ENCODE measurements at regions not wholly inside any gene's neighbourhood (a gene's known extent, or its start where the extent isn't known, plus 50 kb on each side); places are given as distances from the start of the nearest gene placed in this dataset.

DNA sequence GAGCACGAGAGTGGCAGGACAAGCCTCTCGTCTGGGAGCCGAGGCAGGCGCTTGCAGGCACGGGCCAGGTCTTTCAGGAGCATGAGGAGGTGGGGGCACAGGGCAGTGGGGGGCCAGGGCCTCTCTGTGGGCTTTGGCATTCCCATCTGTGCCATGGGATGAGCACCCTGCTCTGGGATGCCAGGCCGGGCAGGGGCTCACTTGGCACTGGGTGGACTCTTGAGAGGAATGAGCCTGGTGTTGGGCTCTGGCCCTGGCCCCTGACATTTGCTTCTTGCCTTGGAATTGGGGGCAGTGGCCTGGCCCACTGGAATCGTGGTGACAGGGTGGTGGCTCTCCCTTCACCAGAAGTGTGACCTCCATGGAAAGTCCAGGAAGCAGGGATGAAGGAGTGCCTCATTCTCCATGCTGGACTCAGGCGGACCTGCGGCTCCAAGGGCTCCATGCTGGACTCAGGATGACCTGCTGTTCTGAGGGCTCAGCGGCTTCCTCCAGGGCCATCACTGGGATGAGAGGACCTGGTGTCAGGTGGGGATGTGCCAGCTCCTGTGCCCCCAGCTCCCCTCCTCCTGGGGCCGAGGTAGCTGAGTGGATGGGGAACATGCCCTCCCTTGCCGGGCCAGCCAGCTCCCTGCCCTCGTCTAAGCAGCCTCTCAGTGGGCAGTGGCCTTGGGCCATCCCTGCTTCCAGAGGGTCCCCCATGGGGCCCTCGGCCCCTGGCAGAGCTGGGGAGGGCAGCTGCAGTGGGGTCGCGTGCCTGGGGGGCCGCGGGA, 220.3 kb downstream of the KIF26A start (continued):
- TF ChIP-seq EHMT2 (IDR thresholded peaks at IDR 0.05; ENCODE audit: low read depth) (no peak), KDM1A (IDR thresholded peaks at IDR 0.05; ENCODE audit: low read depth) (no peak), FOXS1 (CRISPR knock-in tag; IDR thresholded peaks at IDR 0.05) (no peak)

GRCh38 chr14:104359301-104359968, 220.1 kb upstream of the C14orf180 start:
- no peak overlapping the region for H3K4me2 ChIP-seq
- TF ChIP-seq BCL3 (IDR thresholded peaks at IDR 0.05) = no peak
- no peak for TF ChIP-seq ZFP36 (IDR thresholded peaks at IDR 0.05; ENCODE audit: borderline replicate concordance, partially characterized antibody)
- TF ChIP-seq NR3C1 (IDR thresholded peaks at IDR 0.05) = no peak
- TF ChIP-seq TP53 (CRISPR knock-in tag; IDR thresholded peaks at IDR 0.05) = no peak
- TF ChIP-seq SMC3 (IDR thresholded peaks at IDR 0.05) = no peak
- TF ChIP-seq FOSB (CRISPR knock-in tag; IDR thresholded peaks at IDR 0.05) = no peak
- TF ChIP-seq ZNF302 (CRISPR knock-in tag; IDR thresholded peaks at IDR 0.05) = no peak
- DNase-seq (ENCODE audit: low read depth in 1 of 2, low spot score in 1 of 2) = no peak
- ChIA-PET POLR2A (no interaction called here), CTCF (interaction anchor here (1.2 to 1.4 kb wide), 2 partner anchors 15 to 17 kb away, joined by 3 to 4 read pairs; no protein-coding TSS in a partner anchor)
- FAIRE-seq = no peak
- ATAC-seq = no peak
- WGBS (ENCODE audit: missing lambda C conversion rate) = 13% methylated on average over 8 of the region's 14 CpGs
- H3K4me1 ChIP-seq = no peaks in the 10 kb centered on the region
- H3K27ac ChIP-seq = no peak overlapping the region
- no peak overlapping the region for H3K4me3 ChIP-seq
- no peaks in the 10 kb centered on the region for H3K9me3 ChIP-seq

GRCh38 chr14:104359969-104360442, 219.6 kb upstream of the C14orf180 start:
- CTCF ChIA-PET = interaction anchor here (1.2 to 1.4 kb wide), 2 partner anchors 15 to 18 kb away, joined by 3 to 4 read pairs; no protein-coding TSS in a partner anchor
- POLR2A ChIA-PET = no interaction called here
- FAIRE-seq (no peak), ATAC-seq (no peak; a peak in 1 of 6 replicates), DNase-seq (ENCODE audit: low read depth in 1 of 2, low spot score in 1 of 2) (no peak)
- no peak overlapping the region for H3K4me3 ChIP-seq
- H3K27ac ChIP-seq = no peak overlapping the region
- WGBS (ENCODE audit: missing lambda C conversion rate) = 10% methylated on average over 5 of the region's 7 CpGs
- TF ChIP-seq SMC3 (IDR thresholded peaks at IDR 0.05) = no peak
- no peak for TF ChIP-seq POLR2AphosphoS2 (conservative IDR thresholded peaks at IDR 0.05; ENCODE audit: low read length)
- TF ChIP-seq CBX2 (IDR thresholded peaks at IDR 0.05; ENCODE audit: borderline replicate concordance, low read depth) = no peak
- no peak for TF ChIP-seq NPAS2 (CRISPR knock-in tag; IDR thresholded peaks at IDR 0.05; ENCODE audit: borderline replicate concordance)
- no peak for TF ChIP-seq EHMT2 (IDR thresholded peaks at IDR 0.05; ENCODE audit: low read depth)
- no peak for TF ChIP-seq RAD21 (conservative IDR thresholded peaks at IDR 0.05 in 1 of 2, IDR thresholded peaks at IDR 0.05 in 1 of 2)
- TF ChIP-seq NR3C1 (IDR thresholded peaks at IDR 0.05) = no peak
- no peak for TF ChIP-seq KDM1A (IDR thresholded peaks at IDR 0.05; ENCODE audit: low read depth)
- no peak for TF ChIP-seq NFE2L2 (conservative IDR thresholded peaks at IDR 0.05; ENCODE audit: low read length)
- TF ChIP-seq HES2 (IDR thresholded peaks at IDR 0.05) = no peak
- no peak for TF ChIP-seq JUNB (IDR thresholded peaks at IDR 0.05)
- no peak for TF ChIP-seq TFCP2L1 (CRISPR knock-in tag; IDR thresholded peaks at IDR 0.05)
- no peak for TF ChIP-seq GATA3 (IDR thresholded peaks at IDR 0.05; ENCODE audit: borderline replicate concordance)
- no peak for TF ChIP-seq RNF2 (IDR thresholded peaks at IDR 0.05; ENCODE audit: borderline replicate concordance, low read depth)
- TF ChIP-seq EHF (CRISPR knock-in tag; IDR thresholded peaks at IDR 0.05) = no peak
- TF ChIP-seq HEYL (CRISPR knock-in tag; IDR thresholded peaks at IDR 0.05) = no peak
- TF ChIP-seq ESRRA (IDR thresholded peaks at IDR 0.05; ENCODE audit: borderline replicate concordance, low read length) = no peak
- no peak for TF ChIP-seq ZC3H11A (IDR thresholded peaks at IDR 0.05)
- no peak overlapping the region for H3K4me2 ChIP-seq
- no peaks in the 10 kb centered on the region for H3K9me3 ChIP-seq
- H3K4me1 ChIP-seq = no peaks in the 10 kb centered on the region

Data from A549 (cell line).